NB4 (cell line): ENCODE measurements at regions not wholly inside any gene's neighbourhood (a gene's known extent, or its start where the extent isn't known, plus 50 kb on each side); places are given as distances from the start of the nearest gene placed in this dataset.
A peak's percentile ranks its signal among the peaks of the same experiment; 100 is the strongest.

ENCODE experiments used
- CTCF ChIP-seq: IDR thresholded peaks from one replicate; pipeline ENCODE4 v1.5.1; 2012; ENCODE audit warnings: low read depth, low read length
- MAX ChIP-seq: IDR thresholded peaks from 2 replicates; pipeline ENCODE4 v1.6.1; 2011; ENCODE audit warnings: low read depth, low read length
- POLR2A ChIP-seq: IDR thresholded peaks from 2 replicates; pipeline ENCODE4 v1.6.1; 2011; ENCODE audit warnings: mild to moderate bottlenecking; ENCODE audit not compliant: insufficient read length; ENCODE audit errors: extremely low read depth

- TF ChIP-seq CTCF (peak; percentile 17), MAX (no peak), POLR2A (no peak)
Observed at GRCh38 chr1:56409112-56409691, 170.2 kb downstream of the PLPP3 start.
